ENCODE measurements at regions not wholly inside any gene's neighbourhood (a gene's known extent, or its start where the extent isn't known, plus 50 kb on each side); places are given as distances from the start of the nearest gene placed in this dataset.

- no peak overlapping the region for H2AFZ ChIP-seq (ENCODE audit: low read depth, low read length)
- dilution Hi-C loops (cut with MboI; ENCODE audit: extremely low pct_ligation_motif_present, low sequenced_read_pairs) = no loop called here
- BruUV-seq (replicated peaks) = no TSS peak
- H3K4me1 ChIP-seq (ENCODE audit: control insufficient read depth, extremely low read depth, insufficient read depth, low read length) = no peaks in the 10 kb centered on the region
- H3K9me3 ChIP-seq (replicated peaks; ENCODE audit: control insufficient read depth, insufficient read depth, low read length) = no peaks in the 10 kb centered on the region
- no peak overlapping the region for H3K4me3 ChIP-seq (replicated peaks in 1 of 3; ENCODE audit: insufficient read depth in 1 of 3, low read depth in 1 of 3, low read length in 3 of 3)
- H3K79me2 ChIP-seq (ENCODE audit: control insufficient read depth, insufficient read depth, low read length) = no peaks in the 10 kb centered on the region
- TF ChIP-seq MYC (IDR thresholded peaks at IDR 0.05; ENCODE audit: low read depth, low read length) (no peak), EZH2 (IDR thresholded peaks at IDR 0.05; ENCODE audit: borderline replicate concordance, low read depth, low read length, severe bottlenecking) (no peak), POLR2A (IDR thresholded peaks at IDR 0.05; ENCODE audit: low read depth, low read length) (no peak), MAX (IDR thresholded peaks at IDR 0.05; ENCODE audit: insufficient read depth, insufficient read length) (no peak), JUN (IDR thresholded peaks at IDR 0.05; ENCODE audit: borderline replicate concordance, insufficient read depth, insufficient read length, low read depth) (no peak), FOS (IDR thresholded peaks at IDR 0.05; ENCODE audit: borderline replicate concordance, insufficient read depth, low read length) (no peak), POLR2AphosphoS5 (IDR thresholded peaks at IDR 0.05; ENCODE audit: insufficient read depth, low read depth, low read length) (no peak), GATA2 (IDR thresholded peaks at IDR 0.05; ENCODE audit: insufficient read depth, insufficient read length, low read depth, low read length) (no peak)
- intact Hi-C loops (cut with micrococcal nuclease) = no loop called here
- no peaks in the 10 kb centered on the region for H4K20me1 ChIP-seq (replicated peaks; ENCODE audit: control insufficient read depth, extremely low read depth, insufficient read depth, low read length)
- H3K4me2 ChIP-seq (ENCODE audit: insufficient read depth, low read length) = no peak overlapping the region
- no peak overlapping the region for H3K9ac ChIP-seq (replicated peaks; ENCODE audit: extremely low read depth, insufficient read depth, low read length)
- FAIRE-seq (no peak), DNase-seq (ENCODE audit: low read depth, low spot score) (no peak)
- ChIA-PET CTCF (interaction anchor here (0.6 kb wide), 1 partner anchor 17 kb away, joined by 3 read pairs; no protein-coding TSS in a partner anchor), POLR2A (no interaction called here)
- peaks cover 14 to 18% of the 10 kb centered on the region in 2 experiments for H3K27me3 ChIP-seq (ENCODE audit: control insufficient read depth in 2 of 2, insufficient read depth in 2 of 2, low read length in 2 of 2)
- no peak overlapping the region for H3K27ac ChIP-seq (ENCODE audit: insufficient read depth, low read depth, low read length)
- no peaks in the 10 kb centered on the region for H3K9me1 ChIP-seq (replicated peaks; ENCODE audit: control insufficient read depth, extremely low read depth, insufficient read depth, low read length)
- H3K36me3 ChIP-seq (ENCODE audit: control insufficient read depth in 2 of 2, extremely low read depth in 1 of 2, insufficient read depth in 2 of 2, low read length in 2 of 2) = no peaks in the 10 kb centered on the region
Measured at GRCh38 chr3:45309876-45310275, 78.5 kb upstream of the LARS2 start.

DNA sequence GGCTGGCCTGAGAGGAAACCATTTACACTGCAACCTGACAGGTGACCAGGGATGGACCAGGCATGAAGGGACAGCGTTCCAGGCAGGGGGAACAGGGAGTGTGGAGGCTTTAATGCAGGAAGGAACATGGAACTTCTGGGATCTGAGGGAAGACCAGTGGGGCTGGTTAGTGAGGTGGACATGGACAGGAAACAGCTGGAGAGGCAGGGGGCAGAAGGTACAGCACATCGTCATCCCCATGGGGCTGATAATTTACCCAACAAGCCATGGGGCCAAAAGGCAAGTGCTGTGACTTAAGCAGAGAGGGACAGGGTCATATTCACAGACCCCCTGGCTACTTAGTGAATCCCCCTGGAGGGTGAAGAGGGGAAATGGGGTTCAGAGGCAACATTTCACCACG, 77.0 kb upstream of the LARS2 start:
- CTCF ChIA-PET = no interaction called here
- POLR2A ChIA-PET = no interaction called here
- intact Hi-C loops (cut with micrococcal nuclease) = no loop called here

More for the DNA sequence above, 77.0 kb upstream of the LARS2 start:
- Histone ChIP-seq H3K4me3 (replicated peaks in 1 of 3; ENCODE audit: insufficient read depth in 1 of 3, low read depth in 1 of 3, low read length in 3 of 3) (no peak overlapping the region), H3K9me3 (replicated peaks; ENCODE audit: control insufficient read depth, insufficient read depth, low read length) (no peaks in the 10 kb centered on the region), H3K4me1 (ENCODE audit: control insufficient read depth, extremely low read depth, insufficient read depth, low read length) (no peaks in the 10 kb centered on the region), H3K4me2 (ENCODE audit: insufficient read depth, low read length) (no peak overlapping the region), H2AFZ (ENCODE audit: low read depth, low read length) (no peak overlapping the region), H3K79me2 (ENCODE audit: control insufficient read depth, insufficient read depth, low read length) (no peaks in the 10 kb centered on the region), H3K9ac (replicated peaks; ENCODE audit: extremely low read depth, insufficient read depth, low read length) (no peak overlapping the region), H4K20me1 (replicated peaks; ENCODE audit: control insufficient read depth, extremely low read depth, insufficient read depth, low read length) (no peaks in the 10 kb centered on the region), H3K9me1 (replicated peaks; ENCODE audit: control insufficient read depth, extremely low read depth, insufficient read depth, low read length) (no peaks in the 10 kb centered on the region), H3K27ac (ENCODE audit: insufficient read depth, low read depth, low read length) (no peak overlapping the region), H3K36me3 (ENCODE audit: control insufficient read depth in 2 of 2, extremely low read depth in 1 of 2, insufficient read depth in 2 of 2, low read length in 2 of 2) (no peaks in the 10 kb centered on the region), H3K27me3 (ENCODE audit: control insufficient read depth in 2 of 2, insufficient read depth in 2 of 2, low read length in 2 of 2) (peaks cover 14 to 18% of the 10 kb centered on the region in 2 experiments)
- no peak for FAIRE-seq
- TF ChIP-seq FOS (IDR thresholded peaks at IDR 0.05; ENCODE audit: borderline replicate concordance, insufficient read depth, low read length) (no peak), POLR2A (IDR thresholded peaks at IDR 0.05; ENCODE audit: low read depth, low read length) (no peak), MYC (IDR thresholded peaks at IDR 0.05; ENCODE audit: low read depth, low read length) (no peak), GATA2 (IDR thresholded peaks at IDR 0.05; ENCODE audit: insufficient read depth, insufficient read length, low read depth, low read length) (no peak), POLR2AphosphoS5 (IDR thresholded peaks at IDR 0.05; ENCODE audit: insufficient read depth, low read depth, low read length) (no peak), CTCF (IDR thresholded peaks at IDR 0.05; ENCODE audit: extremely low read depth in 1 of 2, insufficient read depth in 1 of 2, low read depth in 1 of 2, low read length in 2 of 2) (no peak), EZH2 (IDR thresholded peaks at IDR 0.05; ENCODE audit: borderline replicate concordance, low read depth, low read length, severe bottlenecking) (no peak), MAX (IDR thresholded peaks at IDR 0.05; ENCODE audit: insufficient read depth, insufficient read length) (no peak), JUN (IDR thresholded peaks at IDR 0.05; ENCODE audit: borderline replicate concordance, insufficient read depth, insufficient read length, low read depth) (no peak)
- no peak for DNase-seq (ENCODE audit: low read depth, low spot score)
- dilution Hi-C loops (cut with MboI; ENCODE audit: extremely low pct_ligation_motif_present, low sequenced_read_pairs) = no loop called here
- BruUV-seq (replicated peaks) = no TSS peak
